ENCODE measurements at regions not wholly inside any gene's neighbourhood (a gene's known extent, or its start where the extent isn't known, plus 50 kb on each side); places are given as distances from the start of the nearest gene placed in this dataset.

DNA sequence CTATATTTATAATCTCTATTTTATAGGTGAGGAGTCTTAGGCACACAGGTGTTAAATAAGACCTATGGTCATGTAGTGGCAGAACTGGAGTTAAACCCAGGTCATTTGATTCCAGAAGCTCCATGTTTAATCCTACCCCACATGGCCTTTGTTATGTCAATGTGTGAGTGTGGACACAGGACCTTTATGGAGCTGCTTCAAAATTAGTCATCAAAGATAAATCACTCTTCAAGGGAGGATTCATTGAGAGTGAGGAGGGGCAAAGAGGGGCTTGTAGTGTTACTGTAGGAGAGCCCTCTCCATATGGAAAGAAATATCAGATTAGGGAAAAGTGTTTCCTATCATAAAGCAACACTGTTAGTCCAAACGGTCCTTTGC lies 74.6 kb upstream of the ARRDC3 start:
- H3K4me3 Mint-ChIP-seq: no peak overlapping the region
- ChIA-PET CTCF (interaction anchor here (0.9 to 2.0 kb wide), 2 partner anchors 19 to 38 kb away, joined by 3 to 5 read pairs; no protein-coding TSS in a partner anchor), POLR2A (no interaction called here)
- DNase-seq (ENCODE audit: low spot score) (no peak), ATAC-seq (0 out of 2 replicates have a peak, but pooled peaks have one; percentile 26)
- H3K4me1 Mint-ChIP-seq: peaks cover 17% of the 10 kb centered on the region
- no peak overlapping the region for H3K27ac Mint-ChIP-seq
- TF ChIP-seq, protein P1, sequence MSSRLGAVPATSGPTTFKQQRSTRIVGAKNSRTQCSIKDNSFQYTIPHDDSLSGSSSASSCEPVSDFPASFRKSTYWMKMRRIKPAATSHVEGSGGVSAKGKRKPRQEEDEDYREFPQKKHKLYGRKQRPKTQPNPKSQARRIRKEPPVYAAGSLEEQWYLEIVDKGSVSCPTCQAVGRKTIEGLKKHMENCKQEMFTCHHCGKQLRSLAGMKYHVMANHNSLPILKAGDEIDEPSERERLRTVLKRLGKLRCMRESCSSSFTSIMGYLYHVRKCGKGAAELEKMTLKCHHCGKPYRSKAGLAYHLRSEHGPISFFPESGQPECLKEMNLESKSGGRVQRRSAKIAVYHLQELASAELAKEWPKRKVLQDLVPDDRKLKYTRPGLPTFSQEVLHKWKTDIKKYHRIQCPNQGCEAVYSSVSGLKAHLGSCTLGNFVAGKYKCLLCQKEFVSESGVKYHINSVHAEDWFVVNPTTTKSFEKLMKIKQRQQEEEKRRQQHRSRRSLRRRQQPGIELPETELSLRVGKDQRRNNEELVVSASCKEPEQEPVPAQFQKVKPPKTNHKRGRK (CRISPR knock-in tag; IDR thresholded peaks at IDR 0.05; ENCODE audit: borderline replicate concordance): no peak
- TF ChIP-seq SOX15 (CRISPR knock-in tag; IDR thresholded peaks at IDR 0.05) (no peak), NR2C2 (CRISPR knock-in tag; IDR thresholded peaks at IDR 0.05) (no peak), NR3C1 (CRISPR knock-in tag; conservative IDR thresholded peaks at IDR 0.05; ENCODE audit: low read depth) (no peak), ELF4 (CRISPR knock-in tag; IDR thresholded peaks at IDR 0.05; ENCODE audit: low read depth) (no peak), ZNF263 (CRISPR knock-in tag; IDR thresholded peaks at IDR 0.05; ENCODE audit: low read depth) (no peak), JUN (CRISPR knock-in tag; IDR thresholded peaks at IDR 0.05) (no peak), MYBL2 (CRISPR knock-in tag; IDR thresholded peaks at IDR 0.05) (no peak), ZNF121 (CRISPR knock-in tag; IDR thresholded peaks at IDR 0.05) (no peak), CREM (CRISPR knock-in tag; IDR thresholded peaks at IDR 0.05) (no peak), ZNF232 (CRISPR knock-in tag; IDR thresholded peaks at IDR 0.05) (no peak), SMAD4 (CRISPR knock-in tag; IDR thresholded peaks at IDR 0.05) (no peak), IRF2 (CRISPR knock-in tag; IDR thresholded peaks at IDR 0.05; ENCODE audit: borderline replicate concordance, low read depth) (no peak), CREB1 (CRISPR knock-in tag; IDR thresholded peaks at IDR 0.05) (no peak)
- TF ChIP-seq, protein P2, sequence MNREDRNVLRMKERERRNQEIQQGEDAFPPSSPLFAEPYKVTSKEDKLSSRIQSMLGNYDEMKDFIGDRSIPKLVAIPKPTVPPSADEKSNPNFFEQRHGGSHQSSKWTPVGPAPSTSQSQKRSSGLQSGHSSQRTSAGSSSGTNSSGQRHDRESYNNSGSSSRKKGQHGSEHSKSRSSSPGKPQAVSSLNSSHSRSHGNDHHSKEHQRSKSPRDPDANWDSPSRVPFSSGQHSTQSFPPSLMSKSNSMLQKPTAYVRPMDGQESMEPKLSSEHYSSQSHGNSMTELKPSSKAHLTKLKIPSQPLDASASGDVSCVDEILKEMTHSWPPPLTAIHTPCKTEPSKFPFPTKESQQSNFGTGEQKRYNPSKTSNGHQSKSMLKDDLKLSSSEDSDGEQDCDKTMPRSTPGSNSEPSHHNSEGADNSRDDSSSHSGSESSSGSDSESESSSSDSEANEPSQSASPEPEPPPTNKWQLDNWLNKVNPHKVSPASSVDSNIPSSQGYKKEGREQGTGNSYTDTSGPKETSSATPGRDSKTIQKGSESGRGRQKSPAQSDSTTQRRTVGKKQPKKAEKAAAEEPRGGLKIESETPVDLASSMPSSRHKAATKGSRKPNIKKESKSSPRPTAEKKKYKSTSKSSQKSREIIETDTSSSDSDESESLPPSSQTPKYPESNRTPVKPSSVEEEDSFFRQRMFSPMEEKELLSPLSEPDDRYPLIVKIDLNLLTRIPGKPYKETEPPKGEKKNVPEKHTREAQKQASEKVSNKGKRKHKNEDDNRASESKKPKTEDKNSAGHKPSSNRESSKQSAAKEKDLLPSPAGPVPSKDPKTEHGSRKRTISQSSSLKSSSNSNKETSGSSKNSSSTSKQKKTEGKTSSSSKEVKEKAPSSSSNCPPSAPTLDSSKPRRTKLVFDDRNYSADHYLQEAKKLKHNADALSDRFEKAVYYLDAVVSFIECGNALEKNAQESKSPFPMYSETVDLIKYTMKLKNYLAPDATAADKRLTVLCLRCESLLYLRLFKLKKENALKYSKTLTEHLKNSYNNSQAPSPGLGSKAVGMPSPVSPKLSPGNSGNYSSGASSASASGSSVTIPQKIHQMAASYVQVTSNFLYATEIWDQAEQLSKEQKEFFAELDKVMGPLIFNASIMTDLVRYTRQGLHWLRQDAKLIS (CRISPR knock-in tag; IDR thresholded peaks at IDR 0.05; ENCODE audit: borderline replicate concordance): no peak
- TF ChIP-seq, protein P3, sequence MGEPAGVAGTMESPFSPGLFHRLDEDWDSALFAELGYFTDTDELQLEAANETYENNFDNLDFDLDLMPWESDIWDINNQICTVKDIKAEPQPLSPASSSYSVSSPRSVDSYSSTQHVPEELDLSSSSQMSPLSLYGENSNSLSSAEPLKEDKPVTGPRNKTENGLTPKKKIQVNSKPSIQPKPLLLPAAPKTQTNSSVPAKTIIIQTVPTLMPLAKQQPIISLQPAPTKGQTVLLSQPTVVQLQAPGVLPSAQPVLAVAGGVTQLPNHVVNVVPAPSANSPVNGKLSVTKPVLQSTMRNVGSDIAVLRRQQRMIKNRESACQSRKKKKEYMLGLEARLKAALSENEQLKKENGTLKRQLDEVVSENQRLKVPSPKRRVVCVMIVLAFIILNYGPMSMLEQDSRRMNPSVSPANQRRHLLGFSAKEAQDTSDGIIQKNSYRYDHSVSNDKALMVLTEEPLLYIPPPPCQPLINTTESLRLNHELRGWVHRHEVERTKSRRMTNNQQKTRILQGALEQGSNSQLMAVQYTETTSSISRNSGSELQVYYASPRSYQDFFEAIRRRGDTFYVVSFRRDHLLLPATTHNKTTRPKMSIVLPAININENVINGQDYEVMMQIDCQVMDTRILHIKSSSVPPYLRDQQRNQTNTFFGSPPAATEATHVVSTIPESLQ (CRISPR knock-in tag; IDR thresholded peaks at IDR 0.05): no peak
- TF ChIP-seq, protein P4, sequence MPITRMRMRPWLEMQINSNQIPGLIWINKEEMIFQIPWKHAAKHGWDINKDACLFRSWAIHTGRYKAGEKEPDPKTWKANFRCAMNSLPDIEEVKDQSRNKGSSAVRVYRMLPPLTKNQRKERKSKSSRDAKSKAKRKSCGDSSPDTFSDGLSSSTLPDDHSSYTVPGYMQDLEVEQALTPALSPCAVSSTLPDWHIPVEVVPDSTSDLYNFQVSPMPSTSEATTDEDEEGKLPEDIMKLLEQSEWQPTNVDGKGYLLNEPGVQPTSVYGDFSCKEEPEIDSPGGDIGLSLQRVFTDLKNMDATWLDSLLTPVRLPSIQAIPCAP (CRISPR knock-in tag; IDR thresholded peaks at IDR 0.05): no peak
- TF ChIP-seq, protein P5, sequence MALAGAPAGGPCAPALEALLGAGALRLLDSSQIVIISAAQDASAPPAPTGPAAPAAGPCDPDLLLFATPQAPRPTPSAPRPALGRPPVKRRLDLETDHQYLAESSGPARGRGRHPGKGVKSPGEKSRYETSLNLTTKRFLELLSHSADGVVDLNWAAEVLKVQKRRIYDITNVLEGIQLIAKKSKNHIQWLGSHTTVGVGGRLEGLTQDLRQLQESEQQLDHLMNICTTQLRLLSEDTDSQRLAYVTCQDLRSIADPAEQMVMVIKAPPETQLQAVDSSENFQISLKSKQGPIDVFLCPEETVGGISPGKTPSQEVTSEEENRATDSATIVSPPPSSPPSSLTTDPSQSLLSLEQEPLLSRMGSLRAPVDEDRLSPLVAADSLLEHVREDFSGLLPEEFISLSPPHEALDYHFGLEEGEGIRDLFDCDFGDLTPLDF (CRISPR knock-in tag; IDR thresholded peaks at IDR 0.05): no peak
- TF ChIP-seq, protein P6, sequence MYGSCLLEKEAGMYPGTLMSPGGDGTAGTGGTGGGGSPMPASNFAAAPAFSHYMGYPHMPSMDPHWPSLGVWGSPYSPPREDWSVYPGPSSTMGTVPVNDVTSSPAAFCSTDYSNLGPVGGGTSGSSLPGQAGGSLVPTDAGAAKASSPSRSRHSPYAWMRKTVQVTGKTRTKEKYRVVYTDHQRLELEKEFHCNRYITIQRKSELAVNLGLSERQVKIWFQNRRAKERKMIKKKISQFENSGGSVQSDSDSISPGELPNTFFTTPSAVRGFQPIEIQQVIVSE (CRISPR knock-in tag; IDR thresholded peaks at IDR 0.05; ENCODE audit: borderline replicate concordance): no peak
- peaks cover 5% of the 10 kb centered on the region; the same call in 1 of the 2 replicates for H3K36me3 Mint-ChIP-seq
- H3K27me3 Mint-ChIP-seq (ENCODE audit: low read depth): peaks cover 21% of the 10 kb centered on the region
- peaks cover 7% of the 10 kb centered on the region; the same call in 1 of the 2 replicates for H3K9me3 Mint-ChIP-seq
